Right hindlimb (tissue), 1 donor: ENCODE measurements at regions not wholly inside any gene's neighbourhood (a gene's known extent, or its start where the extent isn't known, plus 50 kb on each side); places are given as distances from the start of the nearest gene placed in this dataset.

ENCODE experiments used
- DNase-seq: peaks from one replicate; pipeline ENCODE4 v3.0.0-alpha.2; 2018

DNA sequence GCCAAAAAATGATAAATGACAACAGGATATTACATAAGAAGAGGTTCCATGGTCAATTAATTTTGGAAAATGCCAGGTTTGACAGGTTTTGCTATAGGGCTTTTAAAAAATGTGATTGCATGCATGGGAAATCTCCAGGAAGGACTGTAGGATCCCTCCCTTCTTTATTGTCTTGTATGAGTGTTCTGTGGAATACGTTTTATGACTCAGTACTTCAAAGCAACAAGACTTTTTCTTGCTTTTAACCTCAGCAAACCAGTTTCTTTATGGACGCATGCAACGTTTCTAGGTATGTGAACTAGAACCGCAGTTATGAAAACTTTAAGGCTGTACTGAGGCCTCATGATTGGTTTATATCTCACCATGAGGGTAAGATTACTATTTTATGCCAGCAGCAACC is 76.6 kb upstream of the NTRK2 start:
- DNase-seq: no peak

GRCh38 chr9:84593352-84593751 is 76.2 kb upstream of the NTRK2 start:
- no peak for DNase-seq

DNA sequence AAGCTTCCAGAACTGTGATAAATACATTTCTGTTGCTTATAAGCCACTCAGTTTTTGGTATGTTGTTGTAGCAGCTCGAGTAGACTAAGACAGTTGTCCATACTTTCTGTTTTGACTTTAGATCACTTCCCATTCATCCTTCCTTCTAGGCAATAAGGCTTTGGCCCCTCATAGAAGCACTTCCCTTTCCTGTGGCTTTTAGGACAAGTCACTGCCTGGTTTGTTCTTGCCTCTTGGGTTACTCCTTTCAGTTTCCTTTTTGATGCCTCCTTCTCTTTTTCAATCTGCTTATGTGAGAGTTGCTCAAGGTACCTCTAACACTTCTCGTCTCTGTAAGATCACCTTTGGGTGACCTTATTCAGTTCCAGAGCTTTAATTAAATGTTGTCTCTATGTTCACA is 72.4 kb upstream of the NTRK2 start:
- no peak for DNase-seq

DNA sequence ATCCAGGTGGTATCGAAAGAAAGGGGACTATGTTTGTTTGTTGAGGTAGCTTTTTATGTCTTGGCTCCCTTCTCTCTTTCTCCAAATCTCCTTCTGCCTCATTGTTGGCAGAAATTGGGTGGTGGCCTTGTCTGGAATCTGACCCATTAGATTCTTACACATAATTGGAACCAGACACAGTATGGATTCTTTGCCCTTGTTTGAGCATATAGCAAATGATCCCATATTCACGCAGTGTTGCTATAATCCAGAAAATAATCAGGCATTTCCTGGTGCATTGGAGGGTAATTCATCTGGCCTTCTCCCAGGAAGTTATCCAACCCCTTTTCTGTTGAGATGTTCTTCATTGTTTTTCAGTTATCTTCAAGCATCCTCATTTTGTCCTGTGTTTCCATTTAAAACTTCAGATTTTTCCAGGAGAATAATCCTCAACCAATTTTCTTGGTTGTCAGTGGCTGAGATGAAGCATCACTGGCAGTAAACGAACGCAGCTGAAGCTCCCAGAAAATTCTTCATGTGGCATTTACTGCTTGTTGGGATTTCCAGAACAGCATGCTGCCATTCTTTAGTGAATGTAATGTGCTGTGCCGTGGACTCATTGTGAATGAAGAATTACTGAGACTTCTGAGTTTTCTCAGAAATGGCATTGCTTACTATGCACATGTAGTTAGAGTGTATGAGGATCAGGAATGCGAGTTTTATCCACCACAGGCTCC is 70.5 kb upstream of the NTRK2 start:
- no peak for DNase-seq

DNA sequence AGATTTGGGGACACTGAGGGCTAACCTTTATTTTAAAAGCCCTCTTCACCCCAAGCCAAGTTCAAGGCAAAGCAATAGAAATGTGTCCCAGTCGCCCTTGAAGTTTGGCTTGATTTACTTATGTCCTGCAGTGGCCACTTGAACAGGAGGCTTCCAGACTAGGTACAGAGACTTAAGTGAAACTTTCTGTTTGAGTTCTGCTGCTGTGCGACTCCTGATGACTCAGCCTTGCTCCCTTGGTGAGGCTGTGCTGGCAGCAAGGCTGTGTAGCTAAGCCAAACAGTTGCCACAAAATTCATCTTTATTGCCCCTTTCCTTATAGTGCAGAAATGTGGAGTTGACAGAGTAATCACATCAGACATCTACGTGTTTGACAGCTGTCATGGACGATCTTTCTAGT is 68.8 kb upstream of the NTRK2 start:
- no peak for DNase-seq

DNA sequence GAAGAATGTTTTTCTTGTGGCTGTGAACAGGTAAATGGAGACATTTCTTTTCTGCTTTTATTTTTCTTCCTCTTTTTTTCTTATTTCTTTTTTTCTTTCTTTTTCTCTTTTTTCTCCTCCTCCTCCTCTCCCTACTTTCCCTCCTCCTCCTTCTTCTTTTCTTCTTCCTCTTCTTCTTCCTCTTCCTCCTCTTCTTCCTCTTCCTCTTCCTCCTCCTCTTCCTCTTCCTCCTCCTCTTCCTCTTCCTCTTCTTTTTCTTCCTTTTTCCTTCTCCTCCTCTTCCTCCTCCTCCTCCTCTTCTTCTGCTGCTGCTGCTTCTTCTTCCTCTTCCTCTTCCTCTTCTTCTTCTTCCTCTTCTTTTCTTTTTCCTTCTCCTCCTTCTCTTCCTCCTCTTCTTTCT is 65.3 kb upstream of the NTRK2 start:
- no peak for DNase-seq

DNA sequence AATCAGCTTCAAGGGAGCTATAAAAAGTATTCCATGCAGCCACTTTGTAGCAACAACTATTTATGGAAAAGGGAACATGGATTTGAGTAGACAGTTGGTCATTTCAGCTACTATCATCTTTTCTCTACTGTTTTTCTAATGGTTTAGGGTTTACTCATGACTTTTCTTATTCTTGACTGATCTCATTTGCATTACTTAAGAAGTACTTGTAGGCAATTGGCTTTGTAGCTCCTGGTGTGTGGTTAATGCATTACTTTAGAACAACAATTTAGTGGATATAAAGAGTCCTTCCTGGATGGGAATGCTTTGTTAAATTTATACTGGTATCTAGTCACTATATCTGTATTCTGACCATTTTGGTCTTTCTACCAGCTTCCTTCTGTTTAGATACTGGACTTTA is 59.8 kb upstream of the NTRK2 start:
- no peak for DNase-seq

DNA sequence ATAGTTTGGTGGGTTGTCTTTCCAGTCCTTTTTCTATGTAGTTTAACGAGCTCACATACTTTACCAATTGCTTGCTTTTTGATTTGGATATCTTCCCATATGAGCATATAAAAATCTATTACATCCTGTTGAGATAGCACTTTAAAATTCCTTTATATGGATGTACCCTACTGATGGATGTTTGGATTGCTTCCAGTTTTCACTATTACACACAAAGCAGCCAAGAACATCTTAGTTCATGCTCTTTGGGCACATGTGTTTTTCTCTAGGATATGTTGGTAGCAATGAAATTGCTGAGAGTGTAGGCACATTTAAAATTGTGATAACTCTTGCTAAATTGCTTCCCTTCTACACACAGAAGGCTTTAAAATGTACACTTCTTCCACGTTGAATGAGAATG is 56.1 kb upstream of the NTRK2 start:
- no peak for DNase-seq

DNA sequence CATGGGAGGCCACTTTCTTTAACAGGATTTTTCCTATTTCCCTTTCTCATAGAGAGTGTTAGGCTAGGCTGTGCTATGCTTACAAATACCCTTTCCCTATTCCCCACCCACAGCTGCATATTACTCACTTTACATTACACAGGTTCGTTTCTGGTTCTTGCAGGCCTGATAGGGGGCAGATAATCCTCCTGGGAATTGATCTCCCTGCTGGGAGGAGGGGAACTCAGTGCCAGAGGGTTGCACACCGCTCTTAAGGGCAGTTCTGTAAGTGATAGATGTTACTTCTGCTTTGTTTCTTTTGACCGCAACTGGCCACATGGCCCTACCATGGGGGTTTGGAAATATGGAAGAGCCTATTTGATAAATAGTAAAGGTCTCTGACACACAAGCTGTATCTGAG is 54.0 kb upstream of the NTRK2 start:
- no peak for DNase-seq

- no peak for DNase-seq
Measured at GRCh38 chr9:84617411-84618029, 52.0 kb upstream of the NTRK2 start.
